ENCODE measurements at regions not wholly inside any gene's neighbourhood (a gene's known extent, or its start where the extent isn't known, plus 50 kb on each side); places are given as distances from the start of the nearest gene placed in this dataset.

- no peaks in the 10 kb centered on the region for H3K27me3 ChIP-seq (ENCODE audit: insufficient read depth, low read depth, low read length)
- H4K20me1 ChIP-seq (ENCODE audit: insufficient read depth): no peaks in the 10 kb centered on the region
- no peaks in the 10 kb centered on the region for H3K9me3 ChIP-seq (ENCODE audit: low read length)
- peaks cover 6% of the 10 kb centered on the region for H3F3A ChIP-seq (ENCODE audit: insufficient read depth, low read length, poor library complexity, severe bottlenecking)
- H3K9me2 ChIP-seq (ENCODE audit: insufficient read depth, low read length): no peaks in the 10 kb centered on the region
- H3K4me2 ChIP-seq (ENCODE audit: low read length): no peak overlapping the region
- TF ChIP-seq EZH2 (IDR thresholded peaks at IDR 0.05; ENCODE audit: borderline replicate concordance, insufficient read depth, low read length, poor library complexity, severe bottlenecking) (no peak), MXI1 (conservative IDR thresholded peaks at IDR 0.05; ENCODE audit: poor library complexity, severe bottlenecking) (no peak)
- no peaks in the 10 kb centered on the region for H3K36me3 ChIP-seq (ENCODE audit: insufficient read depth, low read length)
- no peak overlapping the region for H3K9ac ChIP-seq (ENCODE audit: low read length)
- no peaks in the 10 kb centered on the region for H3K79me2 ChIP-seq (replicated peaks; ENCODE audit: insufficient read depth, low read length)
- no peak overlapping the region for H2AFZ ChIP-seq (ENCODE audit: low read depth, low read length)
- H3K27ac ChIP-seq (ENCODE audit: low read length): no peak overlapping the region
- no peak overlapping the region for H3K4me3 ChIP-seq (ENCODE audit: low read length)
These were observed 309.7 kb downstream of the GALR1 start for GRCh38 chr18:77559274-77559910.

GRCh38 chr18:77560341-77560992 lies 310.8 kb downstream of the GALR1 start:
- Histone ChIP-seq H3K4me3 (ENCODE audit: low read length) (peak overlapping the region; percentile 19), H3K9me3 (ENCODE audit: low read length) (no peaks in the 10 kb centered on the region), H3F3A (ENCODE audit: insufficient read depth, low read length, poor library complexity, severe bottlenecking) (peaks cover 6% of the 10 kb centered on the region), H3K79me2 (replicated peaks; ENCODE audit: insufficient read depth, low read length) (no peaks in the 10 kb centered on the region), H3K4me2 (ENCODE audit: low read length) (peak overlapping the region; percentile 26), H3K9ac (ENCODE audit: low read length) (no peak overlapping the region), H3K27ac (ENCODE audit: low read length) (peak overlapping the region; percentile 26), H4K20me1 (ENCODE audit: insufficient read depth) (no peaks in the 10 kb centered on the region), H3K27me3 (ENCODE audit: insufficient read depth, low read depth, low read length) (no peaks in the 10 kb centered on the region), H3K36me3 (ENCODE audit: insufficient read depth, low read length) (no peaks in the 10 kb centered on the region), H2AFZ (ENCODE audit: low read depth, low read length) (peak overlapping the region; percentile 24), H3K9me2 (ENCODE audit: insufficient read depth, low read length) (no peaks in the 10 kb centered on the region)
- TF ChIP-seq MXI1 (conservative IDR thresholded peaks at IDR 0.05; ENCODE audit: poor library complexity, severe bottlenecking) (no peak), RAD21 (conservative IDR thresholded peaks at IDR 0.05) (no peak), POLR2AphosphoS5 (IDR thresholded peaks at IDR 0.05) (no peak), EP300 (conservative IDR thresholded peaks at IDR 0.05; ENCODE audit: poor library complexity, severe bottlenecking) (no peak), EZH2 (IDR thresholded peaks at IDR 0.05; ENCODE audit: borderline replicate concordance, insufficient read depth, low read length, poor library complexity, severe bottlenecking) (no peak), SMC3 (conservative IDR thresholded peaks at IDR 0.05; ENCODE audit: poor library complexity) (no peak), TAF1 (IDR thresholded peaks at IDR 0.05; ENCODE audit: low read depth) (no peak)
- TF ChIP-seq, protein P1, sequence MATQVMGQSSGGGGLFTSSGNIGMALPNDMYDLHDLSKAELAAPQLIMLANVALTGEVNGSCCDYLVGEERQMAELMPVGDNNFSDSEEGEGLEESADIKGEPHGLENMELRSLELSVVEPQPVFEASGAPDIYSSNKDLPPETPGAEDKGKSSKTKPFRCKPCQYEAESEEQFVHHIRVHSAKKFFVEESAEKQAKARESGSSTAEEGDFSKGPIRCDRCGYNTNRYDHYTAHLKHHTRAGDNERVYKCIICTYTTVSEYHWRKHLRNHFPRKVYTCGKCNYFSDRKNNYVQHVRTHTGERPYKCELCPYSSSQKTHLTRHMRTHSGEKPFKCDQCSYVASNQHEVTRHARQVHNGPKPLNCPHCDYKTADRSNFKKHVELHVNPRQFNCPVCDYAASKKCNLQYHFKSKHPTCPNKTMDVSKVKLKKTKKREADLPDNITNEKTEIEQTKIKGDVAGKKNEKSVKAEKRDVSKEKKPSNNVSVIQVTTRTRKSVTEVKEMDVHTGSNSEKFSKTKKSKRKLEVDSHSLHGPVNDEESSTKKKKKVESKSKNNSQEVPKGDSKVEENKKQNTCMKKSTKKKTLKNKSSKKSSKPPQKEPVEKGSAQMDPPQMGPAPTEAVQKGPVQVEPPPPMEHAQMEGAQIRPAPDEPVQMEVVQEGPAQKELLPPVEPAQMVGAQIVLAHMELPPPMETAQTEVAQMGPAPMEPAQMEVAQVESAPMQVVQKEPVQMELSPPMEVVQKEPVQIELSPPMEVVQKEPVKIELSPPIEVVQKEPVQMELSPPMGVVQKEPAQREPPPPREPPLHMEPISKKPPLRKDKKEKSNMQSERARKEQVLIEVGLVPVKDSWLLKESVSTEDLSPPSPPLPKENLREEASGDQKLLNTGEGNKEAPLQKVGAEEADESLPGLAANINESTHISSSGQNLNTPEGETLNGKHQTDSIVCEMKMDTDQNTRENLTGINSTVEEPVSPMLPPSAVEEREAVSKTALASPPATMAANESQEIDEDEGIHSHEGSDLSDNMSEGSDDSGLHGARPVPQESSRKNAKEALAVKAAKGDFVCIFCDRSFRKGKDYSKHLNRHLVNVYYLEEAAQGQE (IDR thresholded peaks at IDR 0.05; ENCODE audit: borderline replicate concordance): no peak
- TF ChIP-seq, protein P2, sequence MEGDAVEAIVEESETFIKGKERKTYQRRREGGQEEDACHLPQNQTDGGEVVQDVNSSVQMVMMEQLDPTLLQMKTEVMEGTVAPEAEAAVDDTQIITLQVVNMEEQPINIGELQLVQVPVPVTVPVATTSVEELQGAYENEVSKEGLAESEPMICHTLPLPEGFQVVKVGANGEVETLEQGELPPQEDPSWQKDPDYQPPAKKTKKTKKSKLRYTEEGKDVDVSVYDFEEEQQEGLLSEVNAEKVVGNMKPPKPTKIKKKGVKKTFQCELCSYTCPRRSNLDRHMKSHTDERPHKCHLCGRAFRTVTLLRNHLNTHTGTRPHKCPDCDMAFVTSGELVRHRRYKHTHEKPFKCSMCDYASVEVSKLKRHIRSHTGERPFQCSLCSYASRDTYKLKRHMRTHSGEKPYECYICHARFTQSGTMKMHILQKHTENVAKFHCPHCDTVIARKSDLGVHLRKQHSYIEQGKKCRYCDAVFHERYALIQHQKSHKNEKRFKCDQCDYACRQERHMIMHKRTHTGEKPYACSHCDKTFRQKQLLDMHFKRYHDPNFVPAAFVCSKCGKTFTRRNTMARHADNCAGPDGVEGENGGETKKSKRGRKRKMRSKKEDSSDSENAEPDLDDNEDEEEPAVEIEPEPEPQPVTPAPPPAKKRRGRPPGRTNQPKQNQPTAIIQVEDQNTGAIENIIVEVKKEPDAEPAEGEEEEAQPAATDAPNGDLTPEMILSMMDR (IDR thresholded peaks at IDR 0.05; ENCODE audit: poor library complexity, severe bottlenecking): no peak
